ENCODE measurements at regions not wholly inside any gene's neighbourhood (a gene's known extent, or its start where the extent isn't known, plus 50 kb on each side); places are given as distances from the start of the nearest gene placed in this dataset.

- no peaks in the 10 kb centered on the region for H3K36me3 ChIP-seq (ENCODE audit: control insufficient read depth in 1 of 2, insufficient read depth in 2 of 2, low read length in 2 of 2)
- intact Hi-C loops (cut with micrococcal nuclease), result no loop called here
- H3K79me2 ChIP-seq (ENCODE audit: insufficient read depth, low read length), result no peaks in the 10 kb centered on the region
- H3K27ac ChIP-seq (ENCODE audit: low read depth, low read length), result no peak overlapping the region
- H3K4me1 ChIP-seq (ENCODE audit: control insufficient read depth in 1 of 2, insufficient read depth in 2 of 2, low read length in 2 of 2), result no peaks in the 10 kb centered on the region
- no peak overlapping the region for H3K9ac ChIP-seq (ENCODE audit: low read length)
- CTCF ChIA-PET, result no interaction called here
- no TSS peak for BruUV-seq (replicated peaks)
- no peak for DNase-seq (ENCODE audit: low read depth, low spot score)
- no peak for ATAC-seq
- H3K9me2 ChIP-seq (ENCODE audit: insufficient read depth), result no peaks in the 10 kb centered on the region
- POLR2A ChIA-PET, result no interaction called here
- no peaks in the 10 kb centered on the region for H4K20me1 ChIP-seq (ENCODE audit: insufficient read depth)
- H3K4me3 ChIP-seq (replicated peaks in 1 of 2; ENCODE audit: low read depth in 1 of 2, low read length in 2 of 2), result no peak overlapping the region
- TF ChIP-seq ZNF274 (IDR thresholded peaks at IDR 0.05; ENCODE audit: low read depth, low read length), result no peak
- no peak for TF ChIP-seq TCF7L2 (IDR thresholded peaks at IDR 0.05; ENCODE audit: borderline replicate concordance, extremely low read depth, insufficient read depth, insufficient read length)
- TF ChIP-seq CBX3 (IDR thresholded peaks at IDR 0.05; ENCODE audit: low read depth), result no peak
- TF ChIP-seq CTCF (IDR thresholded peaks at IDR 0.05 in 2 of 3, conservative IDR thresholded peaks at IDR 0.05 in 1 of 3; ENCODE audit: borderline replicate concordance in 1 of 3, insufficient read depth in 1 of 3, low read depth in 2 of 3, low read length in 2 of 3), result no peak
- TF ChIP-seq JUND (IDR thresholded peaks at IDR 0.05), result no peak
- no peak for TF ChIP-seq EGR1 (IDR thresholded peaks at IDR 0.05; ENCODE audit: low read depth)
- no peak for TF ChIP-seq FOSL1 (IDR thresholded peaks at IDR 0.05; ENCODE audit: low read depth)
- no peak for TF ChIP-seq CEBPB (IDR thresholded peaks at IDR 0.05; ENCODE audit: low read depth)
- TF ChIP-seq POLR2A (IDR thresholded peaks at IDR 0.05; ENCODE audit: borderline replicate concordance, extremely low read depth, insufficient read depth, insufficient read length), result no peak
- no peak for TF ChIP-seq ZBTB33 (IDR thresholded peaks at IDR 0.05; ENCODE audit: extremely low read depth, insufficient replicate concordance, low read length)
- TF ChIP-seq SIN3A (IDR thresholded peaks at IDR 0.05; ENCODE audit: low read depth), result no peak
- no peak for TF ChIP-seq SRF (IDR thresholded peaks at IDR 0.05; ENCODE audit: low read depth)
- no peak for TF ChIP-seq POLR2AphosphoS5 (IDR thresholded peaks at IDR 0.05; ENCODE audit: low read depth, low read length)
- TF ChIP-seq EZH2phosphoT487 (IDR thresholded peaks at IDR 0.05; ENCODE audit: borderline replicate concordance), result no peak
- peaks cover 6% of the 10 kb centered on the region; the same call in 1 of the 2 replicates for H3K27me3 ChIP-seq (ENCODE audit: insufficient read depth, low read length)
- H3K4me2 ChIP-seq (ENCODE audit: low read length), result no peak overlapping the region
- H2AFZ ChIP-seq (ENCODE audit: low read depth, low read length, poor library complexity, severe bottlenecking), result no peak overlapping the region
- RAD21 ChIA-PET (ENCODE audit: low non-redundant PET in 1 of 2, low total read pairs in 2 of 2, uncharacterized antibody in 2 of 2, unreplicated experiment in 2 of 2), result no interaction called here
- H3K9me3 ChIP-seq (ENCODE audit: control insufficient read depth in 1 of 2, insufficient read depth in 1 of 2, low read depth in 1 of 2, low read length in 2 of 2), result peaks cover 0 to 3% of the 10 kb centered on the region in 2 experiments; a peak in 1 of 4 replicates
Observed at GRCh38 chr1:223445402-223445801, 52.2 kb downstream of the CCDC185 start.
